A549 (cell line): ENCODE measurements at regions not wholly inside any gene's neighbourhood (a gene's known extent, or its start where the extent isn't known, plus 50 kb on each side); places are given as distances from the start of the nearest gene placed in this dataset.

ENCODE experiments used
- CHD4 ChIP-seq: fragments of 200-600 bp; sonication (generic); IDR thresholded peaks from 2 replicates; pipeline ENCODE4 v1.6.1; 2016; ENCODE audit warnings: antibody characterized with exemption, mild to moderate bottlenecking, borderline replicate concordance
- EP300 ChIP-seq, 2 experiments: fragments of >200 bp; sonication (Bioruptor Twin); formaldehyde crosslinking; IDR thresholded peaks; 2 replicates in 1 of 2; 3 replicates in 1 of 2; pipeline ENCODE4 v1.6.1; 2016 to 2017
- ESRRA ChIP-seq: fragments of 150-350 bp; IDR thresholded peaks from 2 replicates; pipeline ENCODE4 v1.6.1; 2014; ENCODE audit warnings: mild to moderate bottlenecking, low read length, borderline replicate concordance
- JUNB ChIP-seq: fragments of >200 bp; sonication (Bioruptor Twin); formaldehyde crosslinking; IDR thresholded peaks from 2 replicates; pipeline ENCODE4 v1.6.1; 2016
- KDM1A ChIP-seq: fragments of 200-600 bp; sonication (generic); IDR thresholded peaks from 2 replicates; pipeline ENCODE4 v1.6.1; 2016; ENCODE audit warnings: low read depth, mild to moderate bottlenecking
- NR3C1 ChIP-seq: fragments of >200 bp; sonication (Bioruptor Twin); formaldehyde crosslinking; IDR thresholded peaks from 3 replicates; pipeline ENCODE4 v1.6.1; 2017
- PHF8 ChIP-seq: fragments of 200-600 bp; sonication (generic); IDR thresholded peaks from 2 replicates; pipeline ENCODE4 v1.6.1; 2016; ENCODE audit warnings: low read depth, mild to moderate bottlenecking, antibody characterized with exemption, moderate library complexity, borderline replicate concordance
- POLR2A ChIP-seq: IDR thresholded peaks from 2 replicates; pipeline ENCODE4 v1.6.1; 2012; ENCODE audit warnings: mild to moderate bottlenecking, low read length
- TF ChIP-seq, protein P1 (sequence below): IDR thresholded peaks from 2 replicates; pipeline ENCODE4 v1.6.1; 2012
- TF ChIP-seq, protein P2 (sequence below): IDR thresholded peaks from 2 replicates; pipeline ENCODE4 v1.6.1; 2012
- TF ChIP-seq, protein P3 (sequence below): fragments of >200 bp; sonication (Bioruptor Twin); formaldehyde crosslinking; IDR thresholded peaks from 3 replicates; pipeline ENCODE4 v1.5.1; 2016
- TF ChIP-seq, protein P4 (sequence below): fragments of 250-450 bp; sonication (Bioruptor Pico); IDR thresholded peaks from 2 replicates; pipeline ENCODE4 v1.5.0; 2021; ENCODE audit warnings: mild to moderate bottlenecking, moderate library complexity, borderline replicate concordance
- TF ChIP-seq, protein P5 (sequence below): fragments of >200 bp; sonication (Bioruptor Twin); formaldehyde crosslinking; IDR thresholded peaks from 2 replicates; pipeline ENCODE4 v1.6.1; 2016
- TF ChIP-seq, protein P6 (sequence below): IDR thresholded peaks from 2 replicates; pipeline ENCODE4 v1.6.1; 2012; ENCODE audit warnings: low read depth, borderline replicate concordance

DNA sequence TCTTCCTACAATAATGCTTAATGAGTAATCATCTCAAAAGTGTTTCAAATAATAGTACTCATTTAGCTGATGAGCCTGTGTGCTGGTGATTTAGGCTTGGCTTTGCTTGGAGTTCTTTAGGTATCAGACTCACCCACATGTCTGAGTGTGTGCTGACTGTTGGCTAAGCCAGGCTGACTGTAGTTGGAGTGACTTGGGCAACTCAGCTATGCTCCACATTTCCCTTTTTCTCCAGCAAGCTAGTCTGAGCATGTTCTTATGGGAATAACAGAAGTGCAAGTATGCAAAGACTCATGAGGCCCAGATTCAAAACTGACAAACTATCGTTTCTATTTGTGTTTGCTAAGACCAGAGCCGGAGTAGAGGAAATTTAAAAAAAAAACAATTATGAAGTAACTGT is 99.0 kb upstream of the ADGRL4 start:
- no peak for TF ChIP-seq CHD4
- no peak for TF ChIP-seq ESRRA
- TF ChIP-seq, protein P1, sequence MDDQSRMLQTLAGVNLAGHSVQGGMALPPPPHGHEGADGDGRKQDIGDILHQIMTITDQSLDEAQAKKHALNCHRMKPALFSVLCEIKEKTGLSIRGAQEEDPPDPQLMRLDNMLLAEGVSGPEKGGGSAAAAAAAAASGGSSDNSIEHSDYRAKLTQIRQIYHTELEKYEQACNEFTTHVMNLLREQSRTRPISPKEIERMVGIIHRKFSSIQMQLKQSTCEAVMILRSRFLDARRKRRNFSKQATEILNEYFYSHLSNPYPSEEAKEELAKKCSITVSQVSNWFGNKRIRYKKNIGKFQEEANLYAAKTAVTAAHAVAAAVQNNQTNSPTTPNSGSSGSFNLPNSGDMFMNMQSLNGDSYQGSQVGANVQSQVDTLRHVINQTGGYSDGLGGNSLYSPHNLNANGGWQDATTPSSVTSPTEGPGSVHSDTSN, result no peak
- TF ChIP-seq, protein P2, sequence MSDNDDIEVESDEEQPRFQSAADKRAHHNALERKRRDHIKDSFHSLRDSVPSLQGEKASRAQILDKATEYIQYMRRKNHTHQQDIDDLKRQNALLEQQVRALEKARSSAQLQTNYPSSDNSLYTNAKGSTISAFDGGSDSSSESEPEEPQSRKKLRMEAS, result no peak
- TF ChIP-seq, protein P3, sequence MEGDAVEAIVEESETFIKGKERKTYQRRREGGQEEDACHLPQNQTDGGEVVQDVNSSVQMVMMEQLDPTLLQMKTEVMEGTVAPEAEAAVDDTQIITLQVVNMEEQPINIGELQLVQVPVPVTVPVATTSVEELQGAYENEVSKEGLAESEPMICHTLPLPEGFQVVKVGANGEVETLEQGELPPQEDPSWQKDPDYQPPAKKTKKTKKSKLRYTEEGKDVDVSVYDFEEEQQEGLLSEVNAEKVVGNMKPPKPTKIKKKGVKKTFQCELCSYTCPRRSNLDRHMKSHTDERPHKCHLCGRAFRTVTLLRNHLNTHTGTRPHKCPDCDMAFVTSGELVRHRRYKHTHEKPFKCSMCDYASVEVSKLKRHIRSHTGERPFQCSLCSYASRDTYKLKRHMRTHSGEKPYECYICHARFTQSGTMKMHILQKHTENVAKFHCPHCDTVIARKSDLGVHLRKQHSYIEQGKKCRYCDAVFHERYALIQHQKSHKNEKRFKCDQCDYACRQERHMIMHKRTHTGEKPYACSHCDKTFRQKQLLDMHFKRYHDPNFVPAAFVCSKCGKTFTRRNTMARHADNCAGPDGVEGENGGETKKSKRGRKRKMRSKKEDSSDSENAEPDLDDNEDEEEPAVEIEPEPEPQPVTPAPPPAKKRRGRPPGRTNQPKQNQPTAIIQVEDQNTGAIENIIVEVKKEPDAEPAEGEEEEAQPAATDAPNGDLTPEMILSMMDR, result no peak
- no peak for TF ChIP-seq EP300 (IDR thresholded peaks at IDR 0.05)
- TF ChIP-seq, protein P4, sequence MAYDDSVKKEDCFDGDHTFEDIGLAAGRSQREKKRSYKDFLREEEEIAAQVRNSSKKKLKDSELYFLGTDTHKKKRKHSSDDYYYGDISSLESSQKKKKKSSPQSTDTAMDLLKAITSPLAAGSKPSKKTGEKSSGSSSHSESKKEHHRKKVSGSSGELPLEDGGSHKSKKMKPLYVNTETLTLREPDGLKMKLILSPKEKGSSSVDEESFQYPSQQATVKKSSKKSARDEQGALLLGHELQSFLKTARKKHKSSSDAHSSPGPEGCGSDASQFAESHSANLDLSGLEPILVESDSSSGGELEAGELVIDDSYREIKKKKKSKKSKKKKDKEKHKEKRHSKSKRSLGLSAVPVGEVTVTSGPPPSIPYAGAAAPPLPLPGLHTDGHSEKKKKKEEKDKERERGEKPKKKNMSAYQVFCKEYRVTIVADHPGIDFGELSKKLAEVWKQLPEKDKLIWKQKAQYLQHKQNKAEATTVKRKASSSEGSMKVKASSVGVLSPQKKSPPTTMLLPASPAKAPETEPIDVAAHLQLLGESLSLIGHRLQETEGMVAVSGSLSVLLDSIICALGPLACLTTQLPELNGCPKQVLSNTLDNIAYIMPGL (CRISPR knock-in tag), result no peak
- no peak for TF ChIP-seq KDM1A
- TF ChIP-seq, protein P5, sequence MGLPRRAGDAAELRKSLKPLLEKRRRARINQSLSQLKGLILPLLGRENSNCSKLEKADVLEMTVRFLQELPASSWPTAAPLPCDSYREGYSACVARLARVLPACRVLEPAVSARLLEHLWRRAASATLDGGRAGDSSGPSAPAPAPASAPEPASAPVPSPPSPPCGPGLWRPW, result no peak
- TF ChIP-seq JUNB, result no peak
- no peak for TF ChIP-seq PHF8
- TF ChIP-seq, protein P6, sequence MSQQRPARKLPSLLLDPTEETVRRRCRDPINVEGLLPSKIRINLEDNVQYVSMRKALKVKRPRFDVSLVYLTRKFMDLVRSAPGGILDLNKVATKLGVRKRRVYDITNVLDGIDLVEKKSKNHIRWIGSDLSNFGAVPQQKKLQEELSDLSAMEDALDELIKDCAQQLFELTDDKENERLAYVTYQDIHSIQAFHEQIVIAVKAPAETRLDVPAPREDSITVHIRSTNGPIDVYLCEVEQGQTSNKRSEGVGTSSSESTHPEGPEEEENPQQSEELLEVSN, result no peak
- TF ChIP-seq NR3C1, result no peak
- TF ChIP-seq POLR2A, result no peak
